ENCODE measurements at regions not wholly inside any gene's neighbourhood (a gene's known extent, or its start where the extent isn't known, plus 50 kb on each side); places are given as distances from the start of the nearest gene placed in this dataset.
A peak's percentile ranks its signal among the peaks of the same experiment; 100 is the strongest.

GRCh38 chr11:116563712-116564047 lies 209.1 kb downstream of the BUD13 start:
- Mint-ChIP-seq H3K4me1 (no peaks in the 10 kb centered on the region), H3K9me3 (peaks cover 3 to 8% (median 4%) of the 10 kb centered on the region in 7 donors), H3K36me3 (no peaks in the 10 kb centered on the region), H3K4me3 (no peak overlapping the region), H3K27me3 (ENCODE audit: low read depth in 3 of 3) (peaks cover 0 to 8% (median 4%) of the 10 kb centered on the region in 3 donors), H3K27ac (peak overlapping the region in 1 of 7 donors; percentile 18)
- TF ChIP-seq CTCF (IDR thresholded peaks at IDR 0.05): no peak
- Histone ChIP-seq H3K9ac (ENCODE audit: insufficient read depth, low read length, poor library complexity, severe bottlenecking) (no peak overlapping the region), H3K27me3 (ENCODE audit: control insufficient read depth in 2 of 2, insufficient read depth in 2 of 2, low read length in 2 of 2) (no peaks in the 10 kb centered on the region), H3K4me2 (replicated peaks; ENCODE audit: extremely low read depth, low read length, poor library complexity, severe bottlenecking) (no peak overlapping the region), H3K36me3 (replicated peaks in 1 of 2; ENCODE audit: control insufficient read depth in 1 of 2, insufficient read depth in 2 of 2, low read length in 2 of 2) (no peaks in the 10 kb centered on the region), H3K4me1 (ENCODE audit: control insufficient read depth in 1 of 2, insufficient read depth in 2 of 2, low read length in 2 of 2) (no peaks in the 10 kb centered on the region), H2AFZ (ENCODE audit: insufficient read depth, low read depth, low read length, poor library complexity, severe bottlenecking) (no peak overlapping the region), H3K79me2 (ENCODE audit: insufficient read depth, low read length) (no peaks in the 10 kb centered on the region), H3K27ac (ENCODE audit: low read depth in 1 of 2, low read length in 2 of 2) (no peak overlapping the region), H3K9me3 (replicated peaks in 1 of 2; ENCODE audit: control insufficient read depth in 1 of 2, insufficient read depth in 1 of 2, low read length in 2 of 2) (peaks cover 0 to 5% of the 10 kb centered on the region in 2 donors), H3K4me3 (replicated peaks in 1 of 3; ENCODE audit: low read depth in 2 of 3, low read length in 3 of 3) (no peak overlapping the region), H4K20me1 (ENCODE audit: insufficient read depth, low read length) (no peaks in the 10 kb centered on the region)
- no peak for DNase-seq
- intact Hi-C loops (cut with micrococcal nuclease): no loop called here
- 30% methylated on average over 4 of the region's 6 CpGs for WGBS (ENCODE audit: insufficient coverage)

- intact Hi-C loops (cut with micrococcal nuclease): no loop called here
- H3K4me3 ChIP-seq (replicated peaks in 1 of 3; ENCODE audit: low read depth in 2 of 3, low read length in 3 of 3): no peak overlapping the region
- peaks cover 0 to 5% of the 10 kb centered on the region in 2 donors for H3K9me3 ChIP-seq (replicated peaks in 1 of 2; ENCODE audit: control insufficient read depth in 1 of 2, insufficient read depth in 1 of 2, low read length in 2 of 2)
- WGBS (ENCODE audit: insufficient coverage): 69% methylated on average over 8 of the region's 10 CpGs
- no peaks in the 10 kb centered on the region for H3K36me3 ChIP-seq (replicated peaks in 1 of 2; ENCODE audit: control insufficient read depth in 1 of 2, insufficient read depth in 2 of 2, low read length in 2 of 2)
- H3K9me3 Mint-ChIP-seq: peaks cover 3 to 8% (median 4%) of the 10 kb centered on the region in 7 donors
- H3K4me1 ChIP-seq (ENCODE audit: control insufficient read depth in 1 of 2, insufficient read depth in 2 of 2, low read length in 2 of 2): no peaks in the 10 kb centered on the region
- H4K20me1 ChIP-seq (ENCODE audit: insufficient read depth, low read length): no peaks in the 10 kb centered on the region
- DNase-seq: no peak
- H3K36me3 Mint-ChIP-seq: no peaks in the 10 kb centered on the region
- H3K27ac Mint-ChIP-seq: no peak overlapping the region
- H3K4me3 Mint-ChIP-seq: no peak overlapping the region
- H3K79me2 ChIP-seq (ENCODE audit: insufficient read depth, low read length): no peaks in the 10 kb centered on the region
- H3K27ac ChIP-seq (ENCODE audit: low read depth in 1 of 2, low read length in 2 of 2): no peak overlapping the region
- TF ChIP-seq CTCF (IDR thresholded peaks at IDR 0.05): no peak
- no peak overlapping the region for H3K4me2 ChIP-seq (replicated peaks; ENCODE audit: extremely low read depth, low read length, poor library complexity, severe bottlenecking)
- H3K27me3 Mint-ChIP-seq (ENCODE audit: low read depth in 3 of 3): peaks cover under 1 to 8% (median 4%) of the 10 kb centered on the region in 3 donors
- no peak overlapping the region for H3K9ac ChIP-seq (ENCODE audit: insufficient read depth, low read length, poor library complexity, severe bottlenecking)
- H3K4me1 Mint-ChIP-seq: no peaks in the 10 kb centered on the region
- H2AFZ ChIP-seq (ENCODE audit: insufficient read depth, low read depth, low read length, poor library complexity, severe bottlenecking): no peak overlapping the region
- H3K27me3 ChIP-seq (ENCODE audit: control insufficient read depth in 2 of 2, insufficient read depth in 2 of 2, low read length in 2 of 2): no peaks in the 10 kb centered on the region
Measured at GRCh38 chr11:116563028-116563711, 209.6 kb downstream of the BUD13 start.

Measured in CD14-positive monocyte (primary cell).